Chondrocyte (in vitro differentiated cells): ENCODE measurements at regions not wholly inside any gene's neighbourhood (a gene's known extent, or its start where the extent isn't known, plus 50 kb on each side); places are given as distances from the start of the nearest gene placed in this dataset.

ENCODE experiments used
- DNase-seq: peaks from one replicate; pipeline ENCODE4 v3.0.0; 2021; ENCODE audit warnings: mixed read lengths, low spot score
- H3K27ac Mint-ChIP-seq: one replicate; pipeline ENCODE4 v1.8.0; 2021; ENCODE audit warnings: mild to moderate bottlenecking, moderate library complexity, mixed read lengths; ENCODE audit not compliant: unreplicated experiment
- H3K27me3 Mint-ChIP-seq: 2 replicates; pipeline ENCODE4 v1.8.0; 2021; ENCODE audit warnings: low read depth, mixed read lengths
- H3K36me3 Mint-ChIP-seq: 2 replicates; pipeline ENCODE4 v1.8.0; 2021; ENCODE audit warnings: low read depth, mixed read lengths
- H3K4me1 Mint-ChIP-seq: 2 replicates; pipeline ENCODE4 v1.8.0; 2021; ENCODE audit warnings: low read depth, mild to moderate bottlenecking, mixed read lengths
- H3K4me3 Mint-ChIP-seq: one replicate; pipeline ENCODE4 v1.8.0; 2021; ENCODE audit warnings: mild to moderate bottlenecking, moderate library complexity, mixed read lengths; ENCODE audit not compliant: unreplicated experiment
- H3K9me3 Mint-ChIP-seq: 2 replicates; pipeline ENCODE4 v1.8.0; 2021; ENCODE audit warnings: low read depth, mixed read lengths
- CTCF ChIP-seq: fragments of 200-600 bp; sonication (generic); IDR thresholded peaks from 2 replicates; pipeline ENCODE4 v1.5.0; 2021; ENCODE audit warnings: antibody characterized with exemption, mild to moderate bottlenecking, moderate library complexity

- H3K27me3 Mint-ChIP-seq = no peaks in the 10 kb centered on the region
- peaks cover 13% of the 10 kb centered on the region for H3K9me3 Mint-ChIP-seq
- H3K36me3 Mint-ChIP-seq = peaks cover 4% of the 10 kb centered on the region
- no peak for TF ChIP-seq CTCF
- no peak overlapping the region for H3K27ac Mint-ChIP-seq
- H3K4me3 Mint-ChIP-seq = no peak overlapping the region
- DNase-seq = no peak
- H3K4me1 Mint-ChIP-seq = peaks cover 7% of the 10 kb centered on the region
Observed at GRCh38 chr12:92492995-92493394, 209.8 kb upstream of the PLEKHG7 start.

GRCh38 chr12:92492291-92492690 is 210.5 kb upstream of the PLEKHG7 start:
- H3K4me3 Mint-ChIP-seq = no peak overlapping the region
- peaks cover 4% of the 10 kb centered on the region for H3K36me3 Mint-ChIP-seq
- peaks cover 7% of the 10 kb centered on the region for H3K4me1 Mint-ChIP-seq
- no peaks in the 10 kb centered on the region for H3K27me3 Mint-ChIP-seq
- no peak for TF ChIP-seq CTCF
- no peak for DNase-seq
- peaks cover 13% of the 10 kb centered on the region for H3K9me3 Mint-ChIP-seq
- H3K27ac Mint-ChIP-seq = no peak overlapping the region

- TF ChIP-seq CTCF = no peak
- H3K4me3 Mint-ChIP-seq = no peak overlapping the region
- no peak for DNase-seq
- no peak overlapping the region for H3K27ac Mint-ChIP-seq
- H3K9me3 Mint-ChIP-seq = peaks cover 11% of the 10 kb centered on the region
- H3K4me1 Mint-ChIP-seq = peaks cover 11% of the 10 kb centered on the region
- H3K27me3 Mint-ChIP-seq = no peaks in the 10 kb centered on the region
- peaks cover 4% of the 10 kb centered on the region for H3K36me3 Mint-ChIP-seq
Observed at GRCh38 chr12:92489781-92490180, 213.0 kb upstream of the PLEKHG7 start.

- no peak for TF ChIP-seq CTCF
- Mint-ChIP-seq H3K9me3 (peaks cover 11% of the 10 kb centered on the region), H3K27ac (no peak overlapping the region), H3K27me3 (no peaks in the 10 kb centered on the region), H3K4me3 (no peak overlapping the region), H3K4me1 (peaks cover 11% of the 10 kb centered on the region), H3K36me3 (peaks cover 4% of the 10 kb centered on the region)
- DNase-seq = no peak
Observed at GRCh38 chr12:92488735-92489134, 214.1 kb upstream of the PLEKHG7 start.

- no peak overlapping the region for H3K4me3 Mint-ChIP-seq
- H3K27me3 Mint-ChIP-seq = no peaks in the 10 kb centered on the region
- peaks cover 4% of the 10 kb centered on the region for H3K36me3 Mint-ChIP-seq
- peaks cover 9% of the 10 kb centered on the region for H3K9me3 Mint-ChIP-seq
- H3K4me1 Mint-ChIP-seq = peaks cover 11% of the 10 kb centered on the region
- DNase-seq = no peak
- TF ChIP-seq CTCF = no peak
- H3K27ac Mint-ChIP-seq = no peak overlapping the region
Observed at GRCh38 chr12:92487138-92487485, 215.7 kb upstream of the PLEKHG7 start.
